Neural progenitor cell (in vitro differentiated cells): ENCODE measurements at regions not wholly inside any gene's neighbourhood (a gene's known extent, or its start where the extent isn't known, plus 50 kb on each side); places are given as distances from the start of the nearest gene placed in this dataset.

Experiments used
- CTCF ChIP-seq: fragments of 200-600 bp; sonication (generic); IDR thresholded peaks from 2 replicates; pipeline ENCODE4 v1.5.1; 2017; ENCODE audit warnings: antibody characterized with exemption, mild to moderate bottlenecking
- EZH2 ChIP-seq: fragments of 200-600 bp; sonication (generic); IDR thresholded peaks from 2 replicates; pipeline ENCODE4 v1.6.1; 2017; ENCODE audit warnings: antibody characterized with exemption, mild to moderate bottlenecking, moderate library complexity
- EZH2phosphoT487 ChIP-seq: fragments of 200-600 bp; sonication (generic); IDR thresholded peaks from 2 replicates; pipeline ENCODE4 v1.6.1; 2017; ENCODE audit warnings: antibody characterized with exemption

GRCh38 chr16:54465063-54465462 lies 178.5 kb upstream of the IRX3 start:
- TF ChIP-seq CTCF (no peak), EZH2 (no peak), EZH2phosphoT487 (no peak)
